ENCODE measurements at regions not wholly inside any gene's neighbourhood (a gene's known extent, or its start where the extent isn't known, plus 50 kb on each side); places are given as distances from the start of the nearest gene placed in this dataset.

DNA sequence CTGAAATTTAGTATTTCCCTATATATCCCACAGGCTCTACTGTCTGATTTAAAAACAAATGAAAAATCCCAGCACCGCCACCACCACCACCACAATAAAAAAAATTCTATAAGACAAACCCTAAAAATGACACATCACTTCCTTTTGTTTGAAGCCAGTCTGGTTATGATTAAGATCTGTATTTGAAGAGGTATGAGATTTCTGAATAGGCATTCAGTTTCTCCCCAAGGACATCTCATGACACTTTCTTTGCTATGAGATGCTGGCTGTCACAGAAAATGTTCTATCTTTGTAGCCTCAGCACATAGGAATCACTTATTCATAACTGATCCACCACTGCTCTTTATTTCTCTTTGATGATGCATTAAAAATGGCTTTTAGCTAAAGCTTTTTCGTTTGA lies 1071.0 kb downstream of the SLC6A15 start:
- intact Hi-C loops (cut with micrococcal nuclease): no loop called here
- Histone ChIP-seq H3K27me3 (ENCODE audit: control insufficient read depth in 2 of 2, insufficient read depth in 2 of 2, low read length in 2 of 2) (no peaks in the 10 kb centered on the region), H4K20me1 (ENCODE audit: insufficient read depth, low read length) (no peaks in the 10 kb centered on the region), H3K36me3 (replicated peaks in 1 of 2; ENCODE audit: control insufficient read depth in 1 of 2, insufficient read depth in 2 of 2, low read length in 2 of 2) (no peaks in the 10 kb centered on the region), H3K4me2 (replicated peaks; ENCODE audit: extremely low read depth, low read length, poor library complexity, severe bottlenecking) (no peak overlapping the region), H2AFZ (ENCODE audit: insufficient read depth, low read depth, low read length, poor library complexity, severe bottlenecking) (no peak overlapping the region), H3K27ac (ENCODE audit: low read depth in 1 of 2, low read length in 2 of 2) (no peak overlapping the region), H3K9ac (ENCODE audit: insufficient read depth, low read length, poor library complexity, severe bottlenecking) (no peak overlapping the region), H3K79me2 (ENCODE audit: insufficient read depth, low read length) (no peaks in the 10 kb centered on the region), H3K4me1 (ENCODE audit: control insufficient read depth in 1 of 2, insufficient read depth in 2 of 2, low read length in 2 of 2) (no peaks in the 10 kb centered on the region), H3K9me3 (replicated peaks in 1 of 2; ENCODE audit: control insufficient read depth in 1 of 2, insufficient read depth in 1 of 2, low read length in 2 of 2) (no peaks in the 10 kb centered on the region), H3K4me3 (replicated peaks in 1 of 3; ENCODE audit: low read depth in 2 of 3, low read length in 3 of 3) (no peak overlapping the region)
- TF ChIP-seq, protein P1, sequence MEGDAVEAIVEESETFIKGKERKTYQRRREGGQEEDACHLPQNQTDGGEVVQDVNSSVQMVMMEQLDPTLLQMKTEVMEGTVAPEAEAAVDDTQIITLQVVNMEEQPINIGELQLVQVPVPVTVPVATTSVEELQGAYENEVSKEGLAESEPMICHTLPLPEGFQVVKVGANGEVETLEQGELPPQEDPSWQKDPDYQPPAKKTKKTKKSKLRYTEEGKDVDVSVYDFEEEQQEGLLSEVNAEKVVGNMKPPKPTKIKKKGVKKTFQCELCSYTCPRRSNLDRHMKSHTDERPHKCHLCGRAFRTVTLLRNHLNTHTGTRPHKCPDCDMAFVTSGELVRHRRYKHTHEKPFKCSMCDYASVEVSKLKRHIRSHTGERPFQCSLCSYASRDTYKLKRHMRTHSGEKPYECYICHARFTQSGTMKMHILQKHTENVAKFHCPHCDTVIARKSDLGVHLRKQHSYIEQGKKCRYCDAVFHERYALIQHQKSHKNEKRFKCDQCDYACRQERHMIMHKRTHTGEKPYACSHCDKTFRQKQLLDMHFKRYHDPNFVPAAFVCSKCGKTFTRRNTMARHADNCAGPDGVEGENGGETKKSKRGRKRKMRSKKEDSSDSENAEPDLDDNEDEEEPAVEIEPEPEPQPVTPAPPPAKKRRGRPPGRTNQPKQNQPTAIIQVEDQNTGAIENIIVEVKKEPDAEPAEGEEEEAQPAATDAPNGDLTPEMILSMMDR (IDR thresholded peaks at IDR 0.05): no peak
- H3K9me3 Mint-ChIP-seq: no peaks in the 10 kb centered on the region
- H3K27me3 Mint-ChIP-seq (ENCODE audit: low read depth in 3 of 3): peaks cover 0 to 2% (median 0%) of the 10 kb centered on the region in 3 donors
- no peak for DNase-seq
- H3K27ac Mint-ChIP-seq: no peak overlapping the region
- WGBS (ENCODE audit: insufficient coverage): no CpG with 5 or more reads among the region's 2 CpGs
- H3K4me1 Mint-ChIP-seq: no peaks in the 10 kb centered on the region
- no peaks in the 10 kb centered on the region for H3K36me3 Mint-ChIP-seq
- H3K4me3 Mint-ChIP-seq: no peak overlapping the region

DNA sequence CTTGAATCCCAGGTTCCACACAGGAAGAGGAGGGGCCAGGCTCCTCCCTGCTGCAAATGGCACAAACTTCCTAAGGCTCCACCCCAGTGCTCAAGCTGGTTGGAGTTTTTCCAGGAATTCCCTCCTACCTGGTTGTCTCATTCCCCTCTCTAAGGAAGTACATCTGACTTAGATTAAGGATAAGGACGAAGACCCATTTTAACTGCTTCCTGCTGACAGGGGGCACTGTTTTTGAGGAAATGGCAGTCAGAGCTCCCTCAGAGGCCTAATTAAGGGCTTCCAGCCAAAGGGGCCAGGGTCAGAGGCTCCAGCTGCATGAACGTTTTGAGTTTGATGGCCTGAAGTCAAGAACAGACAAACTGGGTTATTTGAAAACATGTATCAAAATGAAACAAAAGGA lies 1084.7 kb downstream of the SLC6A15 start:
- Histone ChIP-seq H3K79me2 (ENCODE audit: insufficient read depth, low read length) (no peaks in the 10 kb centered on the region), H3K36me3 (replicated peaks in 1 of 2; ENCODE audit: control insufficient read depth in 1 of 2, insufficient read depth in 2 of 2, low read length in 2 of 2) (no peaks in the 10 kb centered on the region), H3K27me3 (ENCODE audit: control insufficient read depth in 2 of 2, insufficient read depth in 2 of 2, low read length in 2 of 2) (no peaks in the 10 kb centered on the region), H3K9ac (ENCODE audit: insufficient read depth, low read length, poor library complexity, severe bottlenecking) (no peak overlapping the region), H3K27ac (ENCODE audit: low read depth in 1 of 2, low read length in 2 of 2) (no peak overlapping the region), H4K20me1 (ENCODE audit: insufficient read depth, low read length) (no peaks in the 10 kb centered on the region), H2AFZ (ENCODE audit: insufficient read depth, low read depth, low read length, poor library complexity, severe bottlenecking) (no peak overlapping the region), H3K9me3 (replicated peaks in 1 of 2; ENCODE audit: control insufficient read depth in 1 of 2, insufficient read depth in 1 of 2, low read length in 2 of 2) (no peaks in the 10 kb centered on the region), H3K4me2 (replicated peaks; ENCODE audit: extremely low read depth, low read length, poor library complexity, severe bottlenecking) (no peak overlapping the region), H3K4me3 (replicated peaks in 1 of 3; ENCODE audit: low read depth in 2 of 3, low read length in 3 of 3) (no peak overlapping the region), H3K4me1 (ENCODE audit: control insufficient read depth in 1 of 2, insufficient read depth in 2 of 2, low read length in 2 of 2) (no peaks in the 10 kb centered on the region)
- no peaks in the 10 kb centered on the region for H3K4me1 Mint-ChIP-seq
- no peak overlapping the region for H3K27ac Mint-ChIP-seq
- intact Hi-C loops (cut with micrococcal nuclease): no loop called here
- TF ChIP-seq, protein P1 (IDR thresholded peaks at IDR 0.05): no peak
- peaks cover 0 to 3% (median 0%) of the 10 kb centered on the region in 3 donors for H3K27me3 Mint-ChIP-seq (ENCODE audit: low read depth in 3 of 3)
- peaks cover 0 to 2% (median 0%) of the 10 kb centered on the region in 7 donors for H3K9me3 Mint-ChIP-seq
- no peak for DNase-seq
- no peaks in the 10 kb centered on the region for H3K36me3 Mint-ChIP-seq
- H3K4me3 Mint-ChIP-seq: no peak overlapping the region
- 40% methylated on average over 2 of the region's 2 CpGs for WGBS (ENCODE audit: insufficient coverage)

Data from CD14-positive monocyte (primary cell).